ENCODE measurements at regions not wholly inside any gene's neighbourhood (a gene's known extent, or its start where the extent isn't known, plus 50 kb on each side); places are given as distances from the start of the nearest gene placed in this dataset.

- no peak for DNase-seq
Observed at GRCh38 chr7:106776618-106777347, 88.3 kb upstream of the PIK3CG start.

DNA sequence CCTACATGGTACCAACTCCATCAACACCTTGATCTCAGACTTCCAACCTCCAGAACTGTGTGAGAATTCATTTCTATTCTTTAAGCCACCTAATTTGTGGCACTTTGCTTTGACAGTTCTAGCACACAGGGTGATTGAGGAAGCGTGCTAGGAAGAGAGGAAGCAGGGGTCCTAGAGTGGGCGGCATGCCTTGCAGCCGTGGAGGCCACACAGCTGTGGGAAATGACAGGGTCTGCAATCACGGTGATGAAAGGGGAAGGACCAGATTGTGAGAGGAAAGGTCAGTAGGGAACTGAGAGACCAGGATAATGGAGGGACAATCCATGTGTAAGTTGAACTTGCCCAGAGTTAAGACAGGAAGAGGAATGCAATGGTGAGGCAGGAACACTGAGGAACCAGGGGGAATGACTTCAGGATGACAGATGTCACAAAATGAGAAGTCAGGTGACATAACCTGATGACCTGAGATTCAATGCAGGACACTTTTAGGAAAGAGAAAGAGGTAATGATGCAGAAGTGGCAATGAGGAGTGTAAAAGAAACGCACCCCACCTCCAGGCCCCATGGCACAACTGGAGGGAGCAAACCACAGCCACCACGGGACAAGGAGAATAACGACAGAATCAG lies 87.3 kb upstream of the PIK3CG start:
- no peak for DNase-seq

- DNase-seq: no peak
Observed at GRCh38 chr7:106778656-106779250, 86.3 kb upstream of the PIK3CG start.

DNA sequence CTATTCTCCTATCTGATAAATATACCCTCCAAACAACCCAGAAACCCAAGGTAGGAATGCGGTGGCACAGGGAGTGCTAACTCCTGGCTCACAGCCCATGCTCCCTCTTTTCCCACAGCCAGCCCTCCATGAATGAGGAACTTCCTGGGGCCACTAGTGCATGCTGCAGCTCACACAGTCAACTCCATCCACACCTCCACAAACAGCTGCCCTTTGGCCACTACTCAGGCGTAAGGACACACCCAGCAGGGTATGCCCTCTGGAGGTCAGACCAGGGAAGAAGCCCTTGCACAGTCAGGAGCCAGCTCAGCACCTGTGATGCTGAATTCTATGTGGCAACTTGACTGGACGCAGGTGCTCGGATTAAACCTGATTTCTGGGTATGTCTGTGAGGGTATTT lies 85.2 kb upstream of the PIK3CG start:
- no peak for DNase-seq

- no peak for DNase-seq
Observed at GRCh38 chr7:106781007-106781406, 84.1 kb upstream of the PIK3CG start.

DNA sequence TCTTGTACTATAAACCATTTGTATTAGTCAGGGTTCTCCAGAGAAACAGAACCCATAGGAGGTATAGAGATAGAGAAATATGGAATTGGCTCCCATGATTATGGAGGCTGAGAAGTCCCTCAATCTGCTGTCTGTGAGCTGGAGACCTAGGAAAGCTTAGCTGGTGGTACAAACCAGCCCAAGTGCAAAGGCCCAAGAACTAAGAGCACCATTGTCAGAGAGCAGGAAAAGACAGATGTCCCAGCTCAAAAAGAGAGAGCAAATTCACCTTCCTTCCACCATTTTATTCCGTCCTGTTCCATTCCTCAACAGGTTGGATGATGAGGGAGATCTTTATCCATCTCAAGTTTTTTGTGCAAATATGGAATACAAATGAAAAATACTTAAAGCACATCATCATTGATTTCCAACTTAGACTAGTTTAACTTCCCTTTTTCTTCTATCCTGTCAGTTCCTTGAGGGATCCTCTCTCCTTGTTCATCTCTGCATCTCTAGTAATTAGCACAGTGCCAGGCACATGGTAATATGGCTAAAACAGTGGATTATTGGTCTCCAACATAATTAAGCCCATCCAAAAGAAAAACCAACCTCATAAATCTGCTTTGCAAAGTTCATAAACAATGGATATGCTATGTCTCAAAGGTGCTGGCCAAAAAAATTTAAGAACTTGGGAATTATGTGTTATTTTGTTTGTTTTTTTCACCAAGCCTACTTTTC lies 83.1 kb upstream of the PIK3CG start:
- no peak for DNase-seq

- DNase-seq: no peak
Observed at GRCh38 chr7:106783286-106783685, 81.8 kb upstream of the PIK3CG start.

DNA sequence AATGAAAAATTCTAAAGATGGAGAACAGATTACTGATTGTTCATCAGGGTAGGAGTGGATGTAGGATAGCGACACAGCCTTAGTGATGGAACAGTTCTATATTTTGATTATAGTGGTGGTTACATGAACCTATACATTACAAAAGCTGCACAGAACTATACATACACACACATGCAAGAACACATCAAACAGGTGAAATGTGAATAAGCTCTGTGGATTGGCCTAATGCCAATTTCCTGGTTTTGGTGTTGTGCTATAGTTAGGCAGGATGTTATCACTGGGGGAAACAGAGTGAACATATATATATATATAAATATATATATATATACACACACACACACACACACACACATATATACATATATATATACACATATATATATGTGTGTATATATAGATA lies 76.4 kb upstream of the PIK3CG start:
- DNase-seq: no peak

DNA sequence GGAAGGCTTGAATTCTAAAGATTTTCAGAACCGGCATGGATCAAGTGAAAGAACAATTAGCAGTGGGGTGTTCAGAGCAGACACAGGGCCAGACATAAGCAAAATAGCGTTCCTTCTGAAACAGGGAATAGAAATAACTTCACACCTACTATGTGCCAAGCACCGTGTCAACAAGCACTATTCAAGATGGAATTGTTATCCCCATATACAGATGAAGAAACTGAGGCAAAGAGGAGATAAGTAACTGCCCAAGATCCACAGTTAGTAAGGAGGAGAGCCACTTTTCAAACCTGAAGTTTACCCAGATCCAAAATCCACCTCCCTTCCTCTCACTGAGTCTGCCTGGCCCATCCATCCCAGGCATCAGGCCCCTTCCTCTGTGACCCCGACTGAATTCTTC lies 73.6 kb upstream of the PIK3CG start:
- DNase-seq: no peak

DNA sequence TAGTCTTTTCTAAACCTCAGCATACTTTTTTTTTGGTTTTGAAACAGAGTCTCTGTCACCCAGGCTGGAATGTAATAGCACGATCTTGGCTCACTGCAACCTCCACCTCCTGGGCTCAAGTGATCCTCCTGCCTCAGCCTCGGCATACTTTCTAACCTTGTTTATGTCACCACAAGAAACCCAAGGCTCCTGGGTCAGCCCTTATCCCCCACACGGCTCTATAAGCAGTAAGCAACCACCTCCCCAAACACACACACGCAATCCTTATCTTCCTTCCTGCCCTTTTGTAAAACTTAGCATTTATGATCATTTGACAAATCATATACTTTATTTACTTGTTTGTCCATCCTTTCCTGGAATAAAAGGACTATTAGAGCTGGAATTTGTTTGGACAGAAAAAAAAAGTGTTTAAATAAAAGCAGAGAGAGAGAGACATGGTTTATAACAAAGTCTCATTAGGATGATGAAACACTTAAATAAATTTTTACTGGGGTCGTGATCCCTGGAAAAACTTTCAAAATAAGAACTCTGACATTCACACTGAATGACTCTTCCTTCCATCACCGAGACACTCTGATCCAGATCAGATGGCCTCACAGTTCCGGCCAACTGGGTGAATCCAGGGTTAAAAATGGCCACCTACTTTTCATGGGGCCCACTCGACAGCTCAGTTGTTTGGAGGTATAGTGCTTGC lies 72.7 kb upstream of the PIK3CG start:
- DNase-seq: no peak

- DNase-seq: peak; percentile 37
Observed at GRCh38 chr7:106793015-106793975, 71.8 kb upstream of the PIK3CG start.

- DNase-seq: no peak
Observed at GRCh38 chr7:106794276-106795083, 70.6 kb upstream of the PIK3CG start.

DNA sequence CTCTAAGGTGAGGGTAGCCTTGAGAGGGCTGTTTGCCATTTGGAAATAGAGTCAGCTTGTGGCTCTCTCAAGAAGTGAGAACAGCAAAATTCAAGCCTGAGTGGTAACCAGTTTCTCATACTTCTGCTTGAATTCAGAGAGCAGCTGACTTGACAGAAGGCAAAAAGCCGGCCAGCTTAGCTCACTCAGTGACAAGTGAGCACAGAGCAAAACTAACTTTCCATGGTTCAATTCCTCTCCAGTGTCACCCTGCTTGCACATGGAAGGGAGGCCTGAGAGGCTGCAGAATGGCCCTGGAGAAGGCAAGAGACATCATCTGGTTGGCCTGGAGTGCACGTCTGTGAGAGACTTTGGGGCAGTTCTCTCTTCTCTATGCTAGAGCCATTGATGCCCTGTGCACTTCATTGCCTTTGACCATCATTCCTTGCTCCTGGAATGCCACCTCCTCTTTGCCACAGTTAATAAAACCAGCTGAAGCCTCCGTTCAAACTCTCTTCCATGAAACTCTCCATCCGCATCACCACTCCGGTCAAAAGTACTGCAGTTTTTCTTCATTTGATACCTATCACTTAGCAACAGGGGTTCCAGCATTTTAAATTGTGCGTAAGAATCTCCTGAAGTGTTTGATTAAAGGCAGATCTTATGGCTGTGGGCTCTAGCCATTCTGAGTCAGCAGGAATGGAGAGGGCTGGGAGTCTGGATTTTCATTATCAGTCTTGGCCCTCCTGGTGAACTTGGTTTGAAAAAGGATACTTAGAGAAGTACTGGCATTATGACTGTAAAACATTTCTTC lies 69.8 kb upstream of the PIK3CG start:
- no peak for DNase-seq

DNA sequence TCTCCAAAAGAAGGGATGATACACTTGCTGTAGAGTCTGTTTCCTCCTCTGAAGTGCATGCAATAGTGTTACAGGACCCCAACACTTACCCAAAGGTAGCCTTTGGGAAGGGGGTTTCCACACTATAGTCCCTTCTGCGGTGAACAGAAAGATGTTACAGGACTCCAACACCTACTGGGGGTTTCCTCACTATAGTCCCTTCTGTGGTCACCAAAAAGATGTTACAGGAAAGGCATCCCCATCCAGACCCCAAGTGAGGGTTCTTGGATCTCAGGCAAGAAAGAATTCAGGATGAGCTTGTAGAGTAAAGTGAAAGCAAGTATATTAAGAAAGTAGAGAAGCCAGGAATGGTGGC lies 69.2 kb upstream of the PIK3CG start:
- DNase-seq: no peak

DNA sequence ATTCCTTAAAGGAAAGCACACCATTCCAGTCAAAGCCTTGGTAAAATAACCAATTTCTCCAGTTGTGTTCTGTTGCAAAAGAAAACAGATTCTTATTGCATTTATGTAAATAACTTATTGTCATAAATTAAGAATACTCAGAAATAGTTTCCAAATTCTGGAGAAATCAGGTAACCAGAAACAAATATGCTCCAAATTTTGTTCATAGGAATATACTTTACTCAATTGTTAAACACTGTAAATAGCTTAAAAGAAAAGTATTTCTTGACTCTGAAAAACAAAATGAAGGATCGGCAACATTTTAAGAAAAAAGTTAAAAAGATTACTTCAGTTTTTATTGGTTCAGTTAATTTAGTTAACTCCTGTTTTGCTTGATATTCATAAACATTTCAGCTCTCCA lies 67.1 kb upstream of the PIK3CG start:
- no peak for DNase-seq

- DNase-seq: no peak
Observed at GRCh38 chr7:106802589-106802988, 62.5 kb upstream of the PIK3CG start.

DNA sequence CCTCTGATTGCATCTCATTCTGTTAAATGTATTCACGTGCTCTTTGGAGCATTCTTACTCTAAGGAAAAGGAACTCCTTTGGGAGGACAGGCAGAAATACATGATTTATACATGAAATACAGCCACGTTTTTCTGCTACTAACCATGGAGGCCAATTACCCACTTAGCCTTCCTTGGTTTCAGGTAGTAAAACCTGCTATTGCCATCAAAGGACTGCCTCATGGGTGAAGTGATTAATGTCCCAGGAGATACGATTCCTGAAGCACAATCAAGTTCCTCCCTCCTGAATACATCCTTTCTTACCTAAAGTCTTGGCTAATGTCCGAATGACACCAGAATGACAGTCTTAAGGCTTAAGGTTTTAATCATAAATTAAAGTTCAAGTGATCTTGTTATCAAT lies 58.5 kb upstream of the PIK3CG start:
- no peak for DNase-seq

- DNase-seq: no peak
Observed at GRCh38 chr7:106807474-106807873, 57.6 kb upstream of the PIK3CG start.

- DNase-seq: no peak
Observed at GRCh38 chr7:106808967-106809635, 56.0 kb upstream of the PIK3CG start.

DNA sequence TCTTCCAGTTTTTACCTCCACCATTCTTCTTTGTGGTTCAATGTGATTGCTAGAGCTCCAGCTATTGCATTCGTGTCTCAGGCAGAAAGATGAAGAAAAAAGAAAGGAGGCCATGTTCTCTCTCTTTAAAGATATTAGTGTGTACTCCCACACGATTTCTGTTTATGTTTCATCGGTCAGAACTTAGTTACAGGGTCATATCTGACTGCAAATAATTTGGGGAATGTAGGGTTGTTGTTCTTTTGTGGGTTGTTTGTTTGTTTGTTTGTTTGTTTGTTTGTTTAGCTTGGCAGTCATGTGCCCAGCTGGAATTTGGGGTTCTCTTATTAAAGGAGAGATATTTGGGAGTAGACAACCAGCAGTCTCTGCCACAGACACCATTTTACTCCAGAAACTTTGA lies 53.6 kb upstream of the PIK3CG start:
- DNase-seq: no peak
